WTC11 (cell line): ENCODE measurements at regions not wholly inside any gene's neighbourhood (a gene's known extent, or its start where the extent isn't known, plus 50 kb on each side); places are given as distances from the start of the nearest gene placed in this dataset.

Experiments
- ATAC-seq: fragments of 200-7000 bp; cut with Tn5 transposase; 2 replicates; pipeline ENCODE4 v1.10.0; 2021; ENCODE audit warnings: mild to moderate bottlenecking, moderate library complexity
- CTCF ChIA-PET: fragments of 300-600 bp; sonication (Branson Sonifier 250); formaldehyde crosslinking; loops from one replicate; lab custom pipeline; 2021; ENCODE audit warnings: antibody characterized with exemption; lab: Charles Lee
- POLR2A ChIA-PET: fragments of 350-600 bp; sonication (Branson Sonifier 250); formaldehyde crosslinking; loops from one replicate; lab custom pipeline; 2021; ENCODE audit warnings: antibody characterized with exemption; lab: Charles Lee
- DNase-seq: peaks from one replicate; pipeline ENCODE4 v3.0.0; 2021; ENCODE audit warnings: low spot score
- H3K27ac Mint-ChIP-seq: 2 replicates; pipeline ENCODE4 v1.8.0; 2021; ENCODE audit warnings: mixed read lengths
- H3K27me3 Mint-ChIP-seq: 2 replicates; pipeline ENCODE4 v1.8.0; 2021; ENCODE audit warnings: low read depth, mild to moderate bottlenecking, moderate library complexity, mixed read lengths
- H3K36me3 Mint-ChIP-seq: 2 replicates; pipeline ENCODE4 v1.8.0; 2021; ENCODE audit warnings: mixed read lengths
- H3K4me1 Mint-ChIP-seq: 2 replicates; pipeline ENCODE4 v1.8.0; 2022; ENCODE audit warnings: mixed read lengths
- H3K4me3 Mint-ChIP-seq: 2 replicates; pipeline ENCODE4 v1.8.0; 2021; ENCODE audit warnings: mild to moderate bottlenecking, moderate library complexity, mixed read lengths
- H3K9me3 Mint-ChIP-seq: 2 replicates; pipeline ENCODE4 v1.8.0; 2021; ENCODE audit warnings: mixed read lengths
- AR ChIP-seq: fragments of 250-450 bp; sonication (Bioruptor Pico); IDR thresholded peaks from 2 replicates; pipeline ENCODE4 v1.9.0; 2021; ENCODE audit warnings: mild to moderate bottlenecking
- ARID4B ChIP-seq: sonication (generic); formaldehyde crosslinking; IDR thresholded peaks from 2 replicates; pipeline ENCODE4 v1.8.0; 2023; ENCODE audit warnings: missing genetic modification reagents, mild to moderate bottlenecking, borderline replicate concordance
- ATF1 ChIP-seq: sonication (generic); formaldehyde crosslinking; IDR thresholded peaks from 2 replicates; pipeline ENCODE4 v1.8.1; 2023; ENCODE audit warnings: mild to moderate bottlenecking, moderate library complexity, missing genetic modification reagents
- ATF3 ChIP-seq: sonication (generic); formaldehyde crosslinking; conservative IDR thresholded peaks from 2 replicates; pipeline ENCODE4 v1.8.1; 2022; ENCODE audit warnings: mild to moderate bottlenecking, missing genetic modification reagents
- GRHL2 ChIP-seq: fragments of 250-450 bp; sonication (Bioruptor Pico); IDR thresholded peaks from 2 replicates; pipeline ENCODE4 v1.8.0; 2022; ENCODE audit warnings: mild to moderate bottlenecking, moderate library complexity; ENCODE audit not compliant: insufficient replicate concordance, severe bottlenecking
- IRF2 ChIP-seq: sonication (generic); formaldehyde crosslinking; IDR thresholded peaks from 2 replicates; pipeline ENCODE4 v1.8.0; 2022; ENCODE audit warnings: low read depth, missing genetic modification reagents, borderline replicate concordance
- JUN ChIP-seq: sonication (generic); formaldehyde crosslinking; IDR thresholded peaks from 2 replicates; pipeline ENCODE4 v1.8.0; 2023; ENCODE audit warnings: mild to moderate bottlenecking, missing genetic modification reagents
- NFYB ChIP-seq: sonication (generic); formaldehyde crosslinking; conservative IDR thresholded peaks from 2 replicates; pipeline ENCODE4 v1.8.0; 2022; ENCODE audit warnings: low read depth, missing genetic modification reagents
- NR2C2 ChIP-seq: sonication (generic); formaldehyde crosslinking; IDR thresholded peaks from 2 replicates; pipeline ENCODE4 v1.8.0; 2022; ENCODE audit warnings: mild to moderate bottlenecking, missing genetic modification reagents
- PRRX2 ChIP-seq: fragments of 250-450 bp; sonication (Bioruptor Pico); IDR thresholded peaks from 2 replicates; pipeline ENCODE4 v1.8.0; 2021; ENCODE audit warnings: mild to moderate bottlenecking
- RORB ChIP-seq: fragments of 250-450 bp; sonication (Bioruptor Pico); IDR thresholded peaks from 2 replicates; pipeline ENCODE4 v1.9.0; 2021; ENCODE audit warnings: mild to moderate bottlenecking
- SMAD4 ChIP-seq: sonication (generic); formaldehyde crosslinking; IDR thresholded peaks from 2 replicates; pipeline ENCODE4 v1.8.0; 2022; ENCODE audit warnings: mild to moderate bottlenecking, missing genetic modification reagents
- SOX15 ChIP-seq: fragments of 250-450 bp; sonication (Bioruptor Pico); IDR thresholded peaks from 2 replicates; pipeline ENCODE4 v1.9.0; 2021; ENCODE audit warnings: mild to moderate bottlenecking
- STAT6 ChIP-seq: sonication (generic); formaldehyde crosslinking; conservative IDR thresholded peaks from 2 replicates; pipeline ENCODE4 v1.8.1; 2023; ENCODE audit warnings: mild to moderate bottlenecking, low read depth, missing genetic modification reagents, moderate library complexity
- ZMAT4 ChIP-seq: fragments of 250-450 bp; sonication (Bioruptor Pico); IDR thresholded peaks from 2 replicates; pipeline ENCODE4 v1.9.0; 2021; ENCODE audit warnings: mild to moderate bottlenecking
- ZNF121 ChIP-seq: sonication (generic); formaldehyde crosslinking; IDR thresholded peaks from 2 replicates; pipeline ENCODE4 v1.8.0; 2023; ENCODE audit warnings: missing genetic modification reagents
- ZNF512 ChIP-seq: sonication (generic); formaldehyde crosslinking; IDR thresholded peaks from 2 replicates; pipeline ENCODE4 v1.8.1; 2022; ENCODE audit warnings: missing genetic modification reagents, borderline replicate concordance
- ZNF532 ChIP-seq: fragments of 250-450 bp; sonication (Bioruptor Pico); IDR thresholded peaks from 2 replicates; pipeline ENCODE4 v1.9.0; 2021; ENCODE audit warnings: mild to moderate bottlenecking, borderline replicate concordance

- TF ChIP-seq STAT6 (CRISPR knock-in tag), result no peak
- no peak for TF ChIP-seq NR2C2 (CRISPR knock-in tag)
- TF ChIP-seq PRRX2 (CRISPR knock-in tag), result no peak
- TF ChIP-seq NFYB, result no peak
- TF ChIP-seq ZNF532 (CRISPR knock-in tag), result no peak
- no peak for TF ChIP-seq ZNF121 (CRISPR knock-in tag)
- TF ChIP-seq SOX15, result no peak
- TF ChIP-seq IRF2 (CRISPR knock-in tag), result no peak
- TF ChIP-seq, all 79 proteins: peak for 5
Measured at GRCh38 chr5:126189862-126190261, 233.3 kb upstream of the GRAMD2B start (continued).

- DNase-seq (no peak), ATAC-seq (no peak)
- CTCF ChIA-PET, result no interaction called here
- no peaks in the 10 kb centered on the region for H3K9me3 Mint-ChIP-seq
- no peaks in the 10 kb centered on the region for H3K36me3 Mint-ChIP-seq
- H3K4me1 Mint-ChIP-seq, result peaks cover 38% of the 10 kb centered on the region
- H3K27me3 Mint-ChIP-seq, result peaks cover 62% of the 10 kb centered on the region
- H3K4me3 Mint-ChIP-seq, result no peak overlapping the region
- H3K27ac Mint-ChIP-seq, result no peak overlapping the region
- POLR2A ChIA-PET, result no interaction called here
- TF ChIP-seq AR (no peak), ZMAT4 (CRISPR knock-in tag) (no peak), NR2C2 (CRISPR knock-in tag) (no peak), RORB (CRISPR knock-in tag) (no peak), SMAD4 (CRISPR knock-in tag) (no peak), ZNF512 (CRISPR knock-in tag) (no peak), PRRX2 (CRISPR knock-in tag) (no peak), JUN (CRISPR knock-in tag) (no peak), ARID4B (CRISPR knock-in tag) (no peak), GRHL2 (CRISPR knock-in tag) (no peak), ATF1 (CRISPR knock-in tag) (no peak), ATF3 (no peak)
Measured at GRCh38 chr5:126192226-126192625, 231.0 kb upstream of the GRAMD2B start.
